NCI-H1694 (cell line): ENCODE measurements at regions not wholly inside any gene's neighbourhood (a gene's known extent, or its start where the extent isn't known, plus 50 kb on each side); places are given as distances from the start of the nearest gene placed in this dataset.
"Not testable (repeated sequence)": the region's sequence is repeated elsewhere in the genome, so short reads cannot be mapped to it uniquely, and the experiment has no call there.

Experiments used
- DNase-seq: peaks from one replicate; lab custom pipeline; 2025; lab: John Stamatoyannopoulos, UW

DNA sequence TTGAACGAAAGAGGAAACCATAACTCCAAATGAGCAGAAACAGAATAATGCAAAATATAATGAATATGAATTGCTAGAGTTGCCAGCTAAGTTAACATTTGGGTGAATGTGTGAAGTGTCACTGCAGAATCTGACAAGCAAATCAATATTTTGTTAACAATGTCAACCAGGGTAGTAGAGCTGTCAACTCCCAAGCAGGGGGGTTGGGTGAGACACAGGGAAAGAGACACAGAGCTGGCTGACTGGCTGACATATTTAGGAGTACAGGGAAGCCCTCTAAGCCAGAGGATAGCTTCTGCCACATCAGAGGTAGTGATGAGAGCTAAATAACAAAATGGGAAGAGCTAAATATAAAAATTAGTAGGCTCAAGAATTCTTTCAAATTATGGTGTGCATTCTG, 393.1 kb upstream of the KCND2 start:
- no peak for DNase-seq

DNA sequence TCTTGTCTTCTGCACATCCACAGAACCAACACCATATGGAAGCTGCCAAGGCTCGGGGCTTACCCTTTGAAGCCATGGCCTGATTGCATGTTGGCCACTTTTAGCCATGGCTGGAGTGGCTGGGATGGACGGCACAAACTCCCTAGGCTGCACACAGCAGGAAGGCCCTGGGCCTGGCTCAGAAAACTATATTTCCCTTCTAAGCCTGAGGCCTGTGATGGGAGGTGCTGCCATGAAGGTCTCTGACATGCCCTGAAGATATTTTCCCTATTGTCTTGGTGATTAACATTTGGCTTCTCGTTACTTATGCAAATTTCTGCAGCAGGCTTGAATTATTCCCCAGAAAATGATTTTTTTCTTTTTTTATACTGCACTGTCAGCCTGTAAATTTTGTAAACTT, 387.0 kb upstream of the KCND2 start:
- no peak for DNase-seq

DNA sequence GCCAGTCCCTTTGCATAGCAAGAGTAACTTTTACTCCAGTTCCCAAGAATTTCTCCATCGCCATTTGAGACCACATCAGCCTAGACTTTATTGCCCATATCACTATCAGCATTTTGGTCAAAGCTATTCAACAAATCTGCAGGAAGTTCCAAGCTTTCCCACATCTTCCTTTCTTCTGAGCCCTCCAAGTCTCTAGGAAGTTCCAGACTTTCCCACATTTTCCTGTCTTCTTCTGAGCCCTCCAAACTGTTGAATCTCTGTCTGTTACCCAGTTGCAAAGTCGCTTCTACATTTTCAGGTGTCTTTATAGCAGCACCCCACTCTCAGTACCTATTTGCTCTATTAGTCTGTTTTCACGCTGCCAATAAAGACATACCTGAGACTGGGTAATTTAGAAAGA, 386.4 kb upstream of the KCND2 start:
- not testable (repeated sequence) for DNase-seq

DNA sequence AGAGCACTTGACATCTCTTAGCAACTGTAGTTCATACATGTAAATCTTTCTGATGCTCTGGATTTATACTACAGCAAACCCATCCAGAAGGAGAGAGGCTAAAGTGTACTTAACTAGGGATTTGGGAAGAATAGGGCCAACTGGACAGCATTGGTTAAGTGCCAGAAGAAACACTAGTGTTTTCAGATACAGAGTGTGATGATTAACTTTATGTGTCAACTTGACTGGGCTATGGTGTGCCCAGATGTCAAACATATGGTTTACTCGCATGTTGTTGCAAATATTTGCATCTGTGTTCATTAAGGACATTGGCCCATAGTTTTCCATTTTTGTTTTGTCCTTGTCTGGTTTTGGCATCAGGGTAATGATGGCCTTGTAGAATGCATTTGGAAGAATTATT, 384.7 kb upstream of the KCND2 start:
- no peak for DNase-seq

DNA sequence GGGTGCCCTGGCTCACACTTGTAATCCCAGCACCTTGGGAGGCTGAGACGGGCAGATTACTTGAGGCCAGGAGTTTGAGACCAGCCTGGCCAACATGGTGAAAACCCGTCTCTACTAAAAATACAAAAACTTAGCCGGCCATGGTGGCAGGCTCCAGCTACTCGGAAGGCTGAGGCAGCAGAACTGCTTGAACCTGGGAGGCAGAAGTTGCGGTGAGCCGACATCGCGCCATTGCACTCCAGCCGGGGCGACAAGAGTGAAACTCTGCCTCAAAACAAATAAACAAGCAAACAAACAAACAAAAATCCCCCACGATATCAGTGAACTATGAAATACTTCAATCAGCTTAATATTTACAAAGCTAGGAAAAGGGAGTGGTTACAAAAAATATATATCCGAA, 382.3 kb upstream of the KCND2 start:
- no peak for DNase-seq

DNA sequence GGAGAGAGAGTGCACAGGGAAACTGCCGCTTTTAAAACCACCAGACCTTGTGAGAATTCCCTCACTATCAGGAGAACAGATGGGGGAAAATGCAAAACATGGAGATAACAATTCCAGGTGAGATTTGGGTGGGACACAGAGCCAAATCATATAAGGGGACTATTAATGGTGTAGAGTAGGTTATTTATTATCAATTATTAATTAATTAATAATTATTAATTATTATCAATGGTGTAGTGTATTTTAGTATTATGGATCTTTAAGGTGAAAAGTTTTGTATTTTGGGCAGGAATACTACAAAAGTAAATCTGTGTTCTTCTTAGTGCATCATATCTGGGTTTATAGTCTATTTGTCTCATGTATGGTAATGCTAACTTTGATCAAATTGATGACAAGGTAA, 377.7 kb upstream of the KCND2 start:
- no peak for DNase-seq

DNA sequence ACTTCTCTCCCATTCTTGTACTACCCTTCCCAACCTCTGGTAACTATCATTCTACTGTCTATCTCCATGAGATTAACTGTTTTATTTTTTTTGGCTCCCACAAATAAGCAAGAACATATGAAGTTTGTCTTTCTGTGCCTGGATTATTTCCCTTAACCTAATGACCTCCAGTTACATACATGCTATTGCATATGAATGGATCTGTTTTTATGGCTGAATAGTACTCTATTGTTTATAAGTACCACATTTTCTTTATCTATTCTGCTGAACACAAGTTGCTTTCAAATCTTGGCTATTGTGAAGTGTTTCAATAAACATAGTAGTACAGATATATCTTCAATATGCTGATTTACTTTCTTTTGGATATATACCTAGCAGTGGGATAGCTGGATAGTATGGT, 376.6 kb upstream of the KCND2 start:
- no peak for DNase-seq

DNA sequence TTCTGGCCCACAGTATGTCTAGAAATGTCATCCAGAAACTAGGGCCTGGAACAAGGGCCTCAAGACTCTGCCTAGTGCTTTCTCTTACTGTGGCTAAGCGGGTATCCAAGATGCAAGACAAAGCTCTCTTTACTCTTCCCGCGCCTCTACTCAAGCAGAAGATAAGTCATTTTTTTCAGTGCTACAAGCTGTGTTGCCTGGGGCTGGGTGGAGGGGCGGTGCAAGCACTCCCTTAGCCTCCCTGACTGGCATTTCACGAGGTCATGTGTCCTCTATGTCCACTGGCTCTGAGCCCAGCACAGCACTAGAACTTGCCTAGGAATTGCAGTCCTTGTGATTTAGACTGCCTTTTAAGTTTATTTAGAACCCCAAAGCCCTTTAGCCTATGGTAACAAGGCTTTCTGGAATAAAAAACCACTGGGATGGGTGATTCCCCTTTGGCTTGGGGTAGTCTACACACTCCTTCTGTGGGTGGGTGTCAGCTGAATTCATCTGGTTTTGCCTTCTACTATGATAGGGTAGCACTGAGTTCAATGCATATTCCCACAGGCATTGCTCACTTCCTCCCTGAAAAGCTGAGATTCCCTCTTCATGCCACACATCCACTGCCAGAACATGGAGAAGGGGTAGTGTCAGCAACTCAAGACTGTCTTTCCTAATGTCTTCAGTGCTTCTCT, 371.8 kb upstream of the KCND2 start:
- DNase-seq, result no peak

DNA sequence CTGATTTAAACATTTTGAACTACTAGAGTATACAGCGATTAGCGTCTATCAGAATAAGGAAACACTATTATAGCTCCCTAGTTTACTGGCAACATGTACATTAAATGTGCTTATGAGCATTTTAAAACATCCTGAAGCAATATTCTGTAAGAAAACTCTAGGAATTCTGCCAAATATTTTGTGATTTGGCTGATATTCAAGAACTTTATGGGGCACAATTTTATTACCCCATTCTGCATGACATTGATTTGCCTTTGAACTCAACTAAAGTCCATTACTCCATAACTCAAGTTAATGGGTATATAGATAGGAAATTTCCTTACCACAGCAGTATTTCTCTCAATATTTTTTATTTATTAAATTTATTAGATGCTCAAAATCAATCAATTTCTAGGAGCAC, 369.9 kb upstream of the KCND2 start:
- no peak for DNase-seq

DNA sequence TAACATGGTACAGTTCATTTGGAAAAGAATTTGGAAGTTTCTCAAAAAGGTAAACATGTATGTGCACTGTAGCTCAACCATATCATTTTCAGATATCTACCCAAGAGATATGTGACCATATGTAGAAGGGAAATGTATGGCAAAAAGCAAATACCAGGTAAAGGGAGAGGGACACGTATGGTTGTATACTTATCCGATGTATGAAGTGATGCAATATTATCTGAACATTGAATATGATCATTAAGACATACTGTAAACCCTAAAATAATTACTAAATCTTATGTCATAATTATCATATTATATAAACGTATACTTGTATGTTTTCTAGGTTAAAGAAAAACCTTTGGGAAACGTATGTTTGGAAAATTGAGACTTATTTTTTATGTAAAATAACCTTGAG, 367.5 kb upstream of the KCND2 start:
- DNase-seq, result no peak

DNA sequence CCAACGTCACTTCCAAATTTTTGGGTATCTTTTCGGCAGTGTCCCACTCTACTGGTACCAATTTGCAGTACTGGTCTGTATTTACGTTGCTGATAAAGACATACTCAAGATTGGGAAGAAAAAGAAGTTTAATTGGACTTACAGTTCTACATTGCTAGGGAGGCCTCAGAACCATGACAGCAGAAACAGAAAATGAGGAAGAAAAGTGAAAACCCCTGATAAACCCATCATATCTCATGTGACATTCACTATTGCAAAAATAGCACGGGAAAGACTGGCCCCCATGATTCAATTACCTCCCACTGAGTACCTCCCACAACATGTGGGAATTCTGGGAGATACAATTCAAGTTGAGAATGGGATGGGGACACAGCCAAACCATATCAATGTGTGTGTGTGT, 364.0 kb upstream of the KCND2 start:
- DNase-seq, result no peak

DNA sequence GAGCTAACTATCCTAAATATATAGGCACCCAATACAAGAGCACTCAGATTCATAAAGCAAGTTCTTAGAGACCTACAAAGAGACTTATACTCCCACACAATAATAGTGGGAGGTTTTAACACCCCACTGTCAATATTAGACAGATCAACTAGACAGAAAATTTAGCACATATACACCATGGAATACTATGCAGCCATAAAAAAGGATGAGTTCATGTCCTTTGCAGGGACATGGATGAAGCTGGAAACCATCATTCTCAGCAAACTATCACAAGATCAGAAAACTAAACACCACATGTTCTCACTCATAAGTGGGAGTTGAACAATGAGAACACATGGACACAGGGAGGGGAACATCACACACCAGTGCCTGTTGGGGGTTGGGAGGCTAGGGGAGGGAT, 358.9 kb upstream of the KCND2 start:
- DNase-seq, result not testable (repeated sequence)

DNA sequence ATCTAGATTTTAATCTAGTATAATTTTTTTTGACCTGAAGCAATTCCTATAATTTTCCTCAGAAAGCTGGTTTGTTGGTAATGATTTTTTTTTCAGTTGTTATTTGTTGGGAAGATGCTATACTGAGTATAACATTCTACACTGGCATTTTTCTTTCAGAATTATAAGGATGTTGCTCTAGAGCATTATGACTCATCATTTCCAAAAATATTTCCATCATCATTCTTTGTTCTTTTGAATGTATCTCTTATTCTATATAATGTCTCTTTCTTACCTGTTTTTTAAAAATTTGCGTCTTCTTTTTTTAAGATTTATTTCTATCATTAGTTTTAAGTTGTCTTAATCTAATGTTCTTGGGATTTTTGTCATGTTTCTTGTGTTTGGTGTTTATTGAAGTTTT, 356.5 kb upstream of the KCND2 start:
- DNase-seq, result no peak

DNA sequence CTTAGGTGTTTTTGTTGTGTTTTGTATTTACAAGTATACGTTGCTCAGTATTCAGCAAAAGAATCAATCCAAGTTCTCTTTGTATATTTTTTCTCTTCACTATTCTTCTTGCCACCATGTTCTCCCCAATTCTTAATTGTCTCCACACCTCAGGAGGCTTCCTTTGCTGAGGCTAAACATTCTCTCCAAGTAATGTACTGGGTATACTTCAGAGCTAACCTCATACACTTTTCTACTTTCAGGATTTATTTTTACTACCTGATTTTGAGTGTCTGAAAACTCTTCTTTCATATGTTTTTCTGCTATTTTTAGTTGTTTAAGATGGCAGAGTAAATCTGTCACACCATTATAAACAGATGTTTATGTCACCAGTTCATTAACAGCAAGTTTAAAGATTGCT, 354.8 kb upstream of the KCND2 start:
- no peak for DNase-seq

DNA sequence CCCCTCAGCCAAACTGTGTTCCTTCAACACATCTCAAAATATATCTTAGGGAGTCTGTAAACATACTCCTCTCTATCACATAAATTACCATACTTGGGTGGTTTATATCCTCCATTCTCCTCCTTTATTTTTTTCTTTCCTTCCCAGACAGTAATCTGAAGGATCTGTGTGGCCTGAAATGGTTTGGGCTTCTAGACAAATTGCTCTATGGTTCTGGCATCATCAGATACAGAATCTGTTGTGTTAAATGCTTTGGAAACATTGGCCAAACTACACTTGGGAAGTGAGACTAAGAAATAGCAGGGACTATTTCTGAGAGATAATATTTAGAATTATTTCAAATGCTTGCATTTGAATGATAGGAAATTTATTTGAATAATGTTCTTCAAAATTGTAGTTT, 353.0 kb upstream of the KCND2 start:
- no peak for DNase-seq

DNA sequence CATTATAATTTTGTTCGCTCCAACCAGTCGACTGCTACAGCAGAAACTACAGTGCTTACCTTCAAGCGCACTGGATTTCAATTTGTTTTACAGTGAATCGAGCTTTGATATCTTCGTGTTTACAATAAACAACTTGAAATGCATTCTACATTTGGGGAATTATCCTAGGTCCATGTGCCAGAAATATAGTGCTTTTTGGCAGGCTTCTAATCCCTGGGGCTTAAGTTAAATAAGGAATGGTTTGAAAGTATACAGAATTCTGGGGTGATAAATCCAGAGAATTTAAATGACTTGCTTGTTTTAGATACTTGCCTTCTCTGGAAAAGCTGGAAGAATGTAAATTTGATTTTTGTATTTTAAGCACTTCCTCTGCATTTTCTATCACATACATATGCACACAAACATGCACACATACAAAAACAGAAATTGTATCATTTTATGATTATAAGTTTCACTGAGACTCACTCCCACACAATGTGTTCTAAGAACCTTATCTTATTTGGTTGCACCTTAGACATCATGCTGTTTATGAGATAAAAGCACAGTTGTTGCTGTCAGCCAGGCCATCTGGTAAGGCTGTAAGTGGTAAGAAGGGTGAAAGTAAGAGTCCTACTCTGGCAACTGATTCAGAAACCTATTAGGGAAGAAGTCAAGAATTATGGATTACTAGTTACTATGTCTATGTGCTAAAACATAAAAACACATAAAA, 347.2 kb upstream of the KCND2 start:
- no peak for DNase-seq

DNA sequence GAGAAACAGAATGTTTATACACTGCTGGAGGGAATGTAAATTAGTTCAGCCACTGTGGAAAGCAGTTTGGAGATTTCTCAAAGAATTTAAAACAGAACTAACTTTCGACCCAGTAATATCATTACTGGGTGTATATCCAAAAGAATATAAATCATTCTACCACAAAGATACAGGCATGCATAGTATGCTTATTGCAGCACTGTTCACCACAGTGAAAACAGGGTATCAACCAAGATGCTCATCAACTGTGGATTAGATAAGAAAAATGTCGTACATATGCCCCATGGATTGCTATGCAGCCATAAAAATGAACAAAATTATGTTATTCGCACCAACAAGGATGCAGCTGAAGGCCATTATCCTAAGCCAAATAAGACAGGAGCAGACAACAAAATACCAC, 343.1 kb upstream of the KCND2 start:
- no peak for DNase-seq

DNA sequence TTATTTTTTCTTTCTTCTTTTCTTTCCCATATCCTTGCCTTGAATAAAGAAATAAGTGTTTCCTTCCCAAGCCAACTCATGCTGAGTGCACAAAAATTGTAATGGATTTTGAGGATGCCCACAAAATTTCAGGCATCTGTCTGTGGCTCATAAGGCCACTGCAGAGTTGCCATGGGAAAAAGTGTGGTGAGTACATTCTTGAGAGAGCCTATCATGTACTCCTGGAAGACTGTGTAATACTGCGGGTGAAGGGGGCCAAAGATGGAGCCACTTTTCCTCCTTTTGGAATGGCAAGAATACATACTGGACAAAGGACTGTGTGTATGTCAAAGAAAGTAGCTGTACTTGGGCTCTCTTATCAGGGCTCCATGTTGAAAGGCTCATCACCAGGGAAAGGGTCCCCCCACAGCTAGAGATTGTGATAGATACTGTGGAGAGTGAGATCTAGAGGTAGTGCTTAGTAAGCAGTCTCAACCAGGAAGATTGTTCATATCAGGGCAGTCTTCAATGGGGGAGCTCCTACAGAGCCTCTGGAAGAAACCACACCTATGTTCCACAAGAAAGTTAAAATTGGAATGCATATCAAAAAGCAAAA, 341.6 kb upstream of the KCND2 start:
- DNase-seq, result no peak

DNA sequence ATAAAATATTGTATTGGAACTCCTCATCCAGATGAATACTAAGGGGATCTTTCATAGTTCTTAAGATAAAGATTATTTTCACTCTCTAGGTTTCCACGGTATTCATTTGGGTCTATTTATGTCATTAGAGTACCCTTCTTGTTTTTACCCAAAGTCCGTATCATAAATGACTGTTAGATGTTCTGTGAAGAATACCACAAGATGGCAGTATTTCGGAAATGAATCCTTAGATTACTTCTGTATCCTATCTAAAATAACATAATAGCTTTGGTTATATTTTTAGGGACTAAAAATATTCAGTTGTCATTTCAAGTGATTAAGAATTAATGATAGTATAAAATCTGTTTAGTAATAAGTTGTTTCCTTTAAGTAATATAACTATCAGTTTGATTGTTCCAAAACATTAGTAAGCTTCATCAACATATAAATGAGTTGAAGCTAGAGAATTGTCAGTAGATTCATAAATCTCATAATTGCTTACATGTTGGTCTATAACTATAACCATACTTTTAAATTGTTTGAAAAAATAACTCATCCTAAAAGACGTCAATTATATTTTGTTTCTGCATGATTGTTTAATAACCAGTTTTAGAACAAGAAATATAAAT, 337.5 kb upstream of the KCND2 start:
- peak; percentile 60 for DNase-seq

DNA sequence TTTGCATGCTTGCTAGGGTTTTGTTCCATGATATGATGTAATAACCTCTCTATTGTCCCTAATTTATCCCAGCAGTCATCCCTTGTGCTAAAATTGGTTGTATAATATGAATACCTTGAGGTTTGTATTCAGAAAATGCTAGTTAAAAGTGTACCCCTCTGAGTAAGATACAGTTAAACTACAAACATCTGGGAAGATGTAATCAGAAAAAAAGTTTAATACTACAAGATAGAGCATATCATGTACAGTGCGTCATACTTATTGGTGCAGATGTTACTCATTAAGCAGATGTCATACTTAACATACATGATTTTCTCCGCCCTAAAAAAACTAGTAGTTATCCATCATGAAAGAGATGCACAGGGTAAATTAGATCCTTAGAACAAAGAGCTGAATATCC, 336.1 kb upstream of the KCND2 start:
- DNase-seq, result no peak

DNA sequence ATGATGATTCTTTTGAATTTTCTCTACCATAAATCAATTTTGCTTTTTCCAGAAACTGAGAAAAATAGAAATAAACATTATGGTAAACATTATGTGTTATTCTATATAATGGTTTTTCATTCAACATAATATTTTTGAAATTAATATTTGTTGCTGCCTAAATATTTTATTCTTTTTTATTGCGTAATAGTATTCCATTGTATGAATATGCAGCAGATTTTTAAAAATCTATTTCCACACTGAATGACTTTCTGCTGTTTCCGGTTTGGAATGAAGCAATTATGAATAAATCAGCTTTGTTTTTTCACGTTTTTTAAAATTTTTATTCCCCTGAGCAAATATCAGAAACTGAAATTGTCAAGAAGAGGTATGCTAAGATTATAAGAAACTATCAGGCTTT, 335.2 kb upstream of the KCND2 start:
- DNase-seq, result no peak

DNA sequence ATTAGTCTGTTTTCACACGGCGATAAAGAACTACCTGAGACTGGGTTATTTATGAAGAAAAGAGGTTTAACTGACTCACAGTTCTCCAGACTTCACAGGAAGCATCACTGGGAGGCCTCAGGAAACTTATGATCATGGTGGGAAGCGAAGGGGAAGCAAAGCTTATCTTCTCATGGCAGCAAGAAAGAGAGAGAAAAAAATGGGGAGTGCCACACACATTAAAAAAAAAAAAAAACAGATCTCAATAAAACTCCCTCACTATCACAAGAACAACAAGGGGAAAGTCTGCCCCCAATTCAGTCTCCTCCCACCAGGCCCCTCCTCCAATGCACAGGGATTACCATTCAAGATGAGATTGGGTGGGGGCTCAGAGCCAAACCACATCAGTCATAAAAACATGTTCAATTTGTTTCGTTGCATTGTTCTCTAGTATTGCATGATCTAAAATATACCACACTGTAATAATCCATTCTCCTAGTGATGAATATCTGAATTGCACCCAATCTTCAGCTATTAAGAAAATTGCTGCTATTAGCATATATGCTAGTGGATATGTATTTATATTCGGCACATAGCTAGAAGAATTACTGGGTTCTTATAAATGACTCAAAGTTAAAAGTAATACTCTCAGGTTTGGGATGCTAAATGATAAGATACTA, 328.9 kb upstream of the KCND2 start:
- no peak for DNase-seq

DNA sequence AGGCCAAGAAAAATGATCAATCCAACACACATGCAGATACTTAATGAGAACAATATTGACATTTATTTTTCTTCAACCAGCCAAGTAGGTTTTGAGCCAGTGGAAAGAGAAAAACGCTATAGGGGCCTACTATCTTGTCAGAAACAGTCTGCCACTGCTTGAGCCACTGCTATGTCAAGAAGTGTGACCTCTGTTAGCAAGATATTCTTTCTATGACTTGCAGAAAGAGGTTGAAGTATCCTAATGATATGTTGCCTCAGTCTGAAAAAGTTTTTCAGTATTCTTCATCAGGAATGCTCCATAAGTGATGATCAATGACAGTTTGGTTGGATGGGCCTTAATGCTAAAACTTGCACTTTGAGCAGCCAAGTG, 328.4 kb upstream of the KCND2 start:
- no peak for DNase-seq
